Neural progenitor cell (in vitro differentiated cells): ENCODE measurements at regions not wholly inside any gene's neighbourhood (a gene's known extent, or its start where the extent isn't known, plus 50 kb on each side); places are given as distances from the start of the nearest gene placed in this dataset.

Source experiments
- DNase-seq: peaks from one replicate; pipeline ENCODE4 v3.0.0-alpha.2; 2016; ENCODE audit warnings: low spot score
- H2AFZ ChIP-seq: fragments of 200-600 bp; sonication (generic); replicated peaks from 2 replicates; pipeline ENCODE4 v1.6.1; 2016; ENCODE audit warnings: antibody characterized with exemption
- H3F3A ChIP-seq: fragments of 200-600 bp; sonication (generic); 2 replicates; pipeline ENCODE4 v1.6.1; 2016; ENCODE audit warnings: antibody characterized with exemption, low read depth
- H3K27ac ChIP-seq: fragments of 200-600 bp; sonication (generic); 2 replicates; pipeline ENCODE4 v1.5.1; 2016; ENCODE audit warnings: mild to moderate bottlenecking
- H3K27me3 ChIP-seq: fragments of 200-600 bp; sonication (generic); 2 replicates; pipeline ENCODE4 v1.6.1; 2016; ENCODE audit warnings: mild to moderate bottlenecking, moderate library complexity
- H3K36me3 ChIP-seq: fragments of 200-600 bp; sonication (generic); 2 replicates; pipeline ENCODE4 v1.5.1; 2016
- H3K4me1 ChIP-seq: fragments of 200-600 bp; sonication (generic); 2 replicates; pipeline ENCODE4 v1.6.1; 2016; ENCODE audit warnings: mixed run types
- H3K4me2 ChIP-seq: fragments of 200-600 bp; sonication (generic); 2 replicates; pipeline ENCODE4 v1.6.1; 2016
- H3K4me3 ChIP-seq: fragments of 200-600 bp; sonication (generic); 2 replicates; pipeline ENCODE4 v1.5.1; 2016
- H3K79me2 ChIP-seq: fragments of 200-600 bp; sonication (generic); 2 replicates; pipeline ENCODE4 v1.6.1; 2016; ENCODE audit warnings: low read depth
- H3K9ac ChIP-seq: fragments of 200-600 bp; sonication (generic); 2 replicates; pipeline ENCODE4 v1.6.1; 2016
- H3K9me3 ChIP-seq: fragments of 200-600 bp; sonication (generic); 2 replicates; pipeline ENCODE4 v1.5.1; 2016; ENCODE audit warnings: low read depth
- H4K20me1 ChIP-seq: fragments of 200-600 bp; sonication (generic); 2 replicates; pipeline ENCODE4 v1.6.1; 2016; ENCODE audit warnings: low read depth
- H3K27ac Mint-ChIP-seq: 3 replicates; pipeline ENCODE4 v1.8.0; 2021; ENCODE audit warnings: mixed read lengths
- H3K27me3 Mint-ChIP-seq: 2 replicates; pipeline ENCODE4 v1.8.0; 2022; ENCODE audit warnings: low read depth, mild to moderate bottlenecking, inconsistent platforms, moderate library complexity, mixed read lengths; ENCODE audit not compliant: insufficient read depth
- H3K36me3 Mint-ChIP-seq: 3 replicates; pipeline ENCODE4 v1.8.0; 2021; ENCODE audit warnings: mixed read lengths
- H3K4me1 Mint-ChIP-seq: 3 replicates; pipeline ENCODE4 v1.8.0; 2021; ENCODE audit warnings: mixed read lengths
- H3K4me3 Mint-ChIP-seq: 3 replicates; pipeline ENCODE4 v1.8.0; 2021; ENCODE audit warnings: mild to moderate bottlenecking, moderate library complexity, mixed read lengths
- H3K9me3 Mint-ChIP-seq: 3 replicates; pipeline ENCODE4 v1.8.0; 2020; ENCODE audit warnings: mixed read lengths
- EZH2 ChIP-seq: fragments of 200-600 bp; sonication (generic); IDR thresholded peaks from 2 replicates; pipeline ENCODE4 v1.6.1; 2017; ENCODE audit warnings: antibody characterized with exemption, mild to moderate bottlenecking, moderate library complexity
- EZH2phosphoT487 ChIP-seq: fragments of 200-600 bp; sonication (generic); IDR thresholded peaks from 2 replicates; pipeline ENCODE4 v1.6.1; 2017; ENCODE audit warnings: antibody characterized with exemption
- TF ChIP-seq, protein P1 (sequence below): fragments of 200-600 bp; sonication (generic); IDR thresholded peaks from 2 replicates; pipeline ENCODE4 v1.5.1; 2017; ENCODE audit warnings: antibody characterized with exemption, mild to moderate bottlenecking

DNA sequence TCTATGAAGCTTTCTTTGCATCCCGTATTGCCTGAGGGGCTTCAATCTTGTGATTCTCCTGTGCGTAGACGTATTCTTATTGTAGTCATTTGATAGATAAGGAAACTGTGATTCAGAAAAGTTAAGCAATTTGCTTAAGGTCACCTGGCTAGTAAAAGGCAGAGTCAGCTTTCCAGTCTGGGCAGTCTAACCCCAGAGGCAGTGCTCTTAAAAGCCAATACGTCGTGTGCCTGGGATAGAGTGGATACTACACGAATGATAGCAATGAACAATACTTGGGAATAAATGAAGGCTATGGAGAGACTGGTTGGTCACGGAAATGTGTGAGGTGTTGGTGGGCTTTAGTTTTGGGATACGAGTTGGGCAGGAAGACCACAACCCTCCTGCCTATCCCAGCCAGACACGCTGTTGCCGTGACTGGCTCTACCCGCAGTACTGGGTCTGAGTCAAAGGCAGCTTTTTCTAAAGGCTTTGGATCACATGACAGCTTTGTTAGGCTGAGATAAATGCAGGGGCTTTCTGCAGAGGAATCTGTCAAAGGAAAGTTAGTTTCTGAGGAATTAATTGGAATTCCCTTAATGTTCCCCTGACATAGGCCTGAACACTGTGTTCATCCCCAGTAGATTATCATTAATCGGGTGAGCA lies 302.6 kb downstream of the KIF4B start:
- Histone ChIP-seq H3K27me3 (no peaks in the 10 kb centered on the region), H3K36me3 (no peaks in the 10 kb centered on the region), H4K20me1 (no peaks in the 10 kb centered on the region), H3K9me3 (no peaks in the 10 kb centered on the region), H3K4me1 (peaks cover 8% of the 10 kb centered on the region), H3F3A (no peaks in the 10 kb centered on the region), H2AFZ (peak overlapping the region; percentile 79), H3K4me3 (no peak overlapping the region), H3K27ac (no peak overlapping the region), H3K9ac (no peak overlapping the region), H3K4me2 (peak overlapping the region; percentile 31), H3K79me2 (no peaks in the 10 kb centered on the region)
- H3K27ac Mint-ChIP-seq: no peak overlapping the region
- H3K9me3 Mint-ChIP-seq: no peaks in the 10 kb centered on the region
- peak; percentile 54 for DNase-seq
- no peaks in the 10 kb centered on the region for H3K36me3 Mint-ChIP-seq
- H3K4me1 Mint-ChIP-seq: peaks cover 6% of the 10 kb centered on the region
- TF ChIP-seq EZH2phosphoT487 (no peak), EZH2 (no peak)
- TF ChIP-seq, protein P1, sequence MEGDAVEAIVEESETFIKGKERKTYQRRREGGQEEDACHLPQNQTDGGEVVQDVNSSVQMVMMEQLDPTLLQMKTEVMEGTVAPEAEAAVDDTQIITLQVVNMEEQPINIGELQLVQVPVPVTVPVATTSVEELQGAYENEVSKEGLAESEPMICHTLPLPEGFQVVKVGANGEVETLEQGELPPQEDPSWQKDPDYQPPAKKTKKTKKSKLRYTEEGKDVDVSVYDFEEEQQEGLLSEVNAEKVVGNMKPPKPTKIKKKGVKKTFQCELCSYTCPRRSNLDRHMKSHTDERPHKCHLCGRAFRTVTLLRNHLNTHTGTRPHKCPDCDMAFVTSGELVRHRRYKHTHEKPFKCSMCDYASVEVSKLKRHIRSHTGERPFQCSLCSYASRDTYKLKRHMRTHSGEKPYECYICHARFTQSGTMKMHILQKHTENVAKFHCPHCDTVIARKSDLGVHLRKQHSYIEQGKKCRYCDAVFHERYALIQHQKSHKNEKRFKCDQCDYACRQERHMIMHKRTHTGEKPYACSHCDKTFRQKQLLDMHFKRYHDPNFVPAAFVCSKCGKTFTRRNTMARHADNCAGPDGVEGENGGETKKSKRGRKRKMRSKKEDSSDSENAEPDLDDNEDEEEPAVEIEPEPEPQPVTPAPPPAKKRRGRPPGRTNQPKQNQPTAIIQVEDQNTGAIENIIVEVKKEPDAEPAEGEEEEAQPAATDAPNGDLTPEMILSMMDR: no peak
- H3K27me3 Mint-ChIP-seq: peaks cover 3% of the 10 kb centered on the region
- H3K4me3 Mint-ChIP-seq: no peak overlapping the region

- H3K27ac Mint-ChIP-seq: no peak overlapping the region
- TF ChIP-seq, protein P1: no peak
- TF ChIP-seq EZH2: no peak
- TF ChIP-seq EZH2phosphoT487: no peak
- H3K27ac ChIP-seq: no peak overlapping the region
- no peaks in the 10 kb centered on the region for H4K20me1 ChIP-seq
- H3F3A ChIP-seq: no peaks in the 10 kb centered on the region
- H3K36me3 Mint-ChIP-seq: no peaks in the 10 kb centered on the region
- H2AFZ ChIP-seq: no peak overlapping the region
- no peaks in the 10 kb centered on the region for H3K79me2 ChIP-seq
- no peaks in the 10 kb centered on the region for H3K9me3 ChIP-seq
- H3K9me3 Mint-ChIP-seq: no peaks in the 10 kb centered on the region
- H3K4me1 ChIP-seq: no peaks in the 10 kb centered on the region
- H3K36me3 ChIP-seq: no peaks in the 10 kb centered on the region
- H3K4me3 Mint-ChIP-seq: no peak overlapping the region
- no peak overlapping the region for H3K4me3 ChIP-seq
- no peak for DNase-seq
- no peaks in the 10 kb centered on the region for H3K27me3 ChIP-seq
- no peak overlapping the region for H3K4me2 ChIP-seq
- H3K9ac ChIP-seq: no peak overlapping the region
- H3K27me3 Mint-ChIP-seq: peaks cover 3% of the 10 kb centered on the region
- no peaks in the 10 kb centered on the region for H3K4me1 Mint-ChIP-seq
Measured at GRCh38 chr5:155332618-155333017, 319.1 kb downstream of the KIF4B start.

DNA sequence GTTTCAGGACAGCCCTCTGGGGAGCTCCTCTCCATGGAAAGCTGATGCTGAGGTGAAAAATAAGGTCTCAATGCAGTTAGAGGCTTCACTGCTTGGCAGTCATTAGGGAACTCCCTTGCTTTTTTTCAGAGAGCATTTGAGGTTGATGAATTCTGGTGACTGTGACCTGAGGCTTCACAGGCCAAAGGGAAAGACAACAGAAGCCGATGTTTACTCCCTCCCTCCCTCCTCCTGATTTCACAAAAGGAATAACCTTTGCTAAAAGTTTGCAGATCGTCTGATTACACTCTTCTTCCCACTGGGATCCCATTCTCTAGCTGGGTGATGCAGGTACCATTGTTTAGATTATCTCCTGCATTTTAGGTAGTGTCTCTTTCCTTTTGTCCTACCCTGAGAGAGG lies 329.4 kb downstream of the KIF4B start:
- no peaks in the 10 kb centered on the region for H3K4me1 ChIP-seq
- no peaks in the 10 kb centered on the region for H3K4me1 Mint-ChIP-seq
- H3K36me3 Mint-ChIP-seq: no peaks in the 10 kb centered on the region
- no peak for TF ChIP-seq EZH2phosphoT487
- TF ChIP-seq EZH2: no peak
- TF ChIP-seq, protein P1: no peak
- no peak overlapping the region for H3K27ac Mint-ChIP-seq
- H3K27ac ChIP-seq: no peak overlapping the region
- no peak overlapping the region for H3K4me3 Mint-ChIP-seq
- H3K4me3 ChIP-seq: no peak overlapping the region
- no peaks in the 10 kb centered on the region for H3K27me3 ChIP-seq
- no peaks in the 10 kb centered on the region for H3K36me3 ChIP-seq
- no peak overlapping the region for H3K4me2 ChIP-seq
- H3K9me3 Mint-ChIP-seq: peaks cover 3% of the 10 kb centered on the region
- no peak overlapping the region for H3K9ac ChIP-seq
- H3K27me3 Mint-ChIP-seq: no peaks in the 10 kb centered on the region
- no peaks in the 10 kb centered on the region for H3K9me3 ChIP-seq
- no peaks in the 10 kb centered on the region for H4K20me1 ChIP-seq
- H3K79me2 ChIP-seq: no peaks in the 10 kb centered on the region
- peak overlapping the region; percentile 69 for H2AFZ ChIP-seq
- H3F3A ChIP-seq: no peaks in the 10 kb centered on the region
- no peak for DNase-seq
